ENCODE measurements at regions not wholly inside any gene's neighbourhood (a gene's known extent, or its start where the extent isn't known, plus 50 kb on each side); places are given as distances from the start of the nearest gene placed in this dataset.

DNA sequence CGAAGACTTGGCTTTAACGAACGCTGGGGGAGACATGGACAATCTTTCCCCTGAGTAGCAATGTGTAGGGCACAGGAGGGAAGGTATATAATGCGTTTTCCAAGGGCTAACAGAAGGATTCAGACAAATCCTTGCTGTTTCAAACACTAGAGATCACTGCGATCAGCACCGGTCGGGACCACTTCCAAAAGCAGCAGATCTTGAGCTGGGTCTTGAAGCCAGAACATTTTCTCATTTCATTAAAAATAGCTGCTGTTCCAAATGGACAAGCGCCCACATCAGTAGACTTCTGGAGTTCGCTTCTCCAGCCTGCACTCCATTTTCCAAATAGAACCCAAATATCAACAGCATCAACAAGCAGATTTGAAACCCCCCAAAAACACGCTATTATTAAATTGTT is 65.1 kb upstream of the MAPRE2 start:
- no peak for DNase-seq (ENCODE audit: low spot score in 2 of 2, unreplicated experiment in 2 of 2)
- Mint-ChIP-seq H3K4me3 (peak overlapping the region; percentile 80), H3K4me1 (peaks cover 27% of the 10 kb centered on the region), H3K27ac (peak overlapping the region; percentile 22), H3K9me3 (no peaks in the 10 kb centered on the region), H3K27me3 (ENCODE audit: low read depth) (peaks cover 60% of the 10 kb centered on the region), H3K36me3 (no peaks in the 10 kb centered on the region)
- TF ChIP-seq, protein P1, sequence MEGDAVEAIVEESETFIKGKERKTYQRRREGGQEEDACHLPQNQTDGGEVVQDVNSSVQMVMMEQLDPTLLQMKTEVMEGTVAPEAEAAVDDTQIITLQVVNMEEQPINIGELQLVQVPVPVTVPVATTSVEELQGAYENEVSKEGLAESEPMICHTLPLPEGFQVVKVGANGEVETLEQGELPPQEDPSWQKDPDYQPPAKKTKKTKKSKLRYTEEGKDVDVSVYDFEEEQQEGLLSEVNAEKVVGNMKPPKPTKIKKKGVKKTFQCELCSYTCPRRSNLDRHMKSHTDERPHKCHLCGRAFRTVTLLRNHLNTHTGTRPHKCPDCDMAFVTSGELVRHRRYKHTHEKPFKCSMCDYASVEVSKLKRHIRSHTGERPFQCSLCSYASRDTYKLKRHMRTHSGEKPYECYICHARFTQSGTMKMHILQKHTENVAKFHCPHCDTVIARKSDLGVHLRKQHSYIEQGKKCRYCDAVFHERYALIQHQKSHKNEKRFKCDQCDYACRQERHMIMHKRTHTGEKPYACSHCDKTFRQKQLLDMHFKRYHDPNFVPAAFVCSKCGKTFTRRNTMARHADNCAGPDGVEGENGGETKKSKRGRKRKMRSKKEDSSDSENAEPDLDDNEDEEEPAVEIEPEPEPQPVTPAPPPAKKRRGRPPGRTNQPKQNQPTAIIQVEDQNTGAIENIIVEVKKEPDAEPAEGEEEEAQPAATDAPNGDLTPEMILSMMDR (IDR thresholded peaks at IDR 0.05; ENCODE audit: unreplicated experiment), result no peak

DNA sequence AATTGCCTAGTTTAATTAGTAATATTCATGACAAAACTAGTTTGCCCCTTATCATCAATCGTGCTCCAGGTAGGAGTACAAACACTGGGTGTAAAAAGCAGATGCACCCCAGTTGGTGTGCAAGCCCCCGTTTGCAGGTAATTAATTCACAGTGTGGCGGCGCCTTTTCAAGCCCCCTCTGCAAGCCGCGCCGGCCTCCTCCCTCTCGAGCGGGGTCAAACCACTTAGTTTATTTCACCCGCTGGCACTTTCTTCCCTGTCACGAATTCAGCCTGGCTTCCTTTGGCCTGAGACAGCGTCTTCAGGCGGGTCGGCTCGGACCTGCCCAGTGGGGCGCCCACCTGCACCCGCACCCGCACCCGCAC is 64.7 kb upstream of the MAPRE2 start:
- no peaks in the 10 kb centered on the region for H3K36me3 Mint-ChIP-seq
- H3K27ac Mint-ChIP-seq, result no peak overlapping the region
- DNase-seq (ENCODE audit: low spot score in 2 of 2, unreplicated experiment in 2 of 2), result no peak
- TF ChIP-seq, protein P1 (IDR thresholded peaks at IDR 0.05; ENCODE audit: unreplicated experiment), result no peak
- peak overlapping the region; percentile 80 for H3K4me3 Mint-ChIP-seq
- no peaks in the 10 kb centered on the region for H3K9me3 Mint-ChIP-seq
- H3K27me3 Mint-ChIP-seq (ENCODE audit: low read depth), result peaks cover 58% of the 10 kb centered on the region
- peaks cover 27% of the 10 kb centered on the region for H3K4me1 Mint-ChIP-seq

DNA sequence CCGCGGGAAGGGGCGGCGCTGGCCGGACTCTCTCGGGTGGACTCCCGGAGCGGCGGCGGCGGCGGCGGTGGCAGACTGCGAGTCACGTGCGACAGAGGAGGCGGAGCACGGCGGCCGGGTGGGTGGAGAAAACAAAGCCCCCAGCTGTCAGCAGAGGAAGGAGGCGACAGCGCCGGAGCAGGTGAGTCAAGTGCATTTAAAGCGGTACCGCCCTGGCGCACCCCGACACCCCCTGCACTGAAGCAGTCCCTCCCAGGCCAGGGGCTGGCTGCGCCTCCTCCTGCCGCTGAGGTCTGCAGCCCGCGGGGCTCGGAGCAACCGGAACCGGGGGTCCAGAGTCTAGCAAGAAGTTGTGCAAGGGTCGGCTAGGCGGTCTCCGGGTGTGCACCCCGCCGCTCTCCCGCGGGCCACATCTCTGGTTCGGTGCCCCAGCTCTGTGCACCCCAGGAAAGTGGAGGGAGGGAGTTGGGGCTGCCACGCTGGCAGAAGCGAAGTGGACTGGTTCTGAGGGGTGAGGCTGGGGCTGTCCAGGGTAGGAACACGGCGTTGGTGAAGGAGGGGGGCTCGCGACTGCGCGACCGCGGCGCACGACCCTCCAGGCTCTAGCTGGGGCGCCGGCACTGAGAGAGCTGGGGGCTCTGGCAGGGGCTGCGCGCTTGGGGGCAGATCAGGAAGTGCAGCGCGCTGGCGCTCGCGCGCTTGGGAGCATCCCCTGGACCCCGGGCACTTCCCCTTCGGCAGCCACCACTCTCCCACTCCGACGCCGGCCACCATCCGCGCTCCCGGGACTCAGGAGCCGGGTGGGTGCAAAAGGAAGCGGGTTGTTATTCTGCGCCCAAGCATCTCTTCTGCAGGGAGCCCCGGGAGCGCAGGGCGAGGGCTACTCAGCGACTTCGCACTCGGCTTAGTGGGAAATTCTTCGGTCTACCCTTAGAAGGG is 64.0 kb upstream of the MAPRE2 start:
- TF ChIP-seq, protein P1 (IDR thresholded peaks at IDR 0.05; ENCODE audit: unreplicated experiment), result no peak
- peak overlapping the region; percentile 80 for H3K4me3 Mint-ChIP-seq
- H3K4me1 Mint-ChIP-seq, result peaks cover 27% of the 10 kb centered on the region
- no peaks in the 10 kb centered on the region for H3K9me3 Mint-ChIP-seq
- peak; percentile 60 to 77 for DNase-seq (ENCODE audit: low spot score in 2 of 2, unreplicated experiment in 2 of 2)
- peaks cover 56% of the 10 kb centered on the region for H3K27me3 Mint-ChIP-seq (ENCODE audit: low read depth)
- H3K27ac Mint-ChIP-seq, result peak overlapping the region; percentile 82
- H3K36me3 Mint-ChIP-seq, result no peaks in the 10 kb centered on the region

DNA sequence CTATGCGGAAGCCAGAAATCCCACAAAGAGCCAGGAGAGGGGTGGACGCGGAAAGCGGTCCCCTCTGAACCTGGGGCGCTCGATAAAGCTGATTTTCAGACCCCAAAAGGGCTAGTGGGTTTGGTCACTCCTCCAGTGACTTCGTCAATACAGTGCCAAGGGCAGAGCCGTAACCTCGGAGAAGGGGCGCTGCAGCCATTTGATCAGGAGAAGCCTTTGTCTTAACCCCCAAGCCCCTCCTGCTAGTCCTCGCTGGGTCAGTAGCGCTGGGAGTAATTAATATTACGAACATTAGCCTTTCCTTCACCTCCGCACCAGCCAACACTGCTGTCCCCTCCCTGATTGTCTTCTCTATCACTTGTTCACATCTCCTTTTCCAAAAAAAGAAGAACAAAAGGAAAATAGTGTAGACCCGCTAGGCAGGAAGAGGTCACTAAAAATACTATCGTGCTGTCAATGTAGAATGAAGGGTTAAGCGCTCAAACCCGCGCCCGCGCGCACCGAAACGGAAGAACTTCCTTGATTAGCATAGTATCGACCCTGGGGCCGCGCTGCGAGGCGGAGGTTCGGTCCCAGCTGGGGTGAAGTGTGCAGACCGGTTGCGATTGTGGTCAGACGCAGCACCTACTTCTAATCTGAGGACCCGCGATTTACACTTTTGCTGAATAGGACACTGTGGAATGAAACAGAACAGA is 63.2 kb upstream of the MAPRE2 start:
- H3K27ac Mint-ChIP-seq, result peak overlapping the region; percentile 82
- H3K27me3 Mint-ChIP-seq (ENCODE audit: low read depth), result peaks cover 50% of the 10 kb centered on the region
- no peaks in the 10 kb centered on the region for H3K9me3 Mint-ChIP-seq
- peak overlapping the region; percentile 80 for H3K4me3 Mint-ChIP-seq
- TF ChIP-seq, protein P1 (IDR thresholded peaks at IDR 0.05; ENCODE audit: unreplicated experiment), result no peak
- peaks cover 27% of the 10 kb centered on the region for H3K4me1 Mint-ChIP-seq
- H3K36me3 Mint-ChIP-seq, result no peaks in the 10 kb centered on the region
- DNase-seq (ENCODE audit: low spot score in 2 of 2, unreplicated experiment in 2 of 2), result no peak

DNA sequence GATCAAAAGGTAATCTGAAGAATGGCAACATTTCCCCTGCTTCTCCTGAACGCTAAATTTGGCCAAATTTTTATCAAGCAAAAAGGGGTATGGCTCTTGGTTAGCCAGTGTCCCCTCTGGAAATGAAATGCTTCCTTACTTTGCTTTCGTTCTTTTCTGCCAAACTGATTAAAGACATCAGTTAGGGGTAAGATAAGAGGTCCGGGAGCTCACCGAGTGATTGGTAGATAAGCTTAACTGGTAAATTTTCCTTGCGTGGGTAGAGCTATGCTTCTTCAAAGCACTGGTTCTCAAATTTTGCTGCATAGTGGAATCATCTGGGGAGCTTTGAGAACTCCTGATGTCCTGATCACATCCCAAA is 62.7 kb upstream of the MAPRE2 start:
- peak overlapping the region; percentile 82 for H3K27ac Mint-ChIP-seq
- peaks cover 27% of the 10 kb centered on the region for H3K4me1 Mint-ChIP-seq
- no peaks in the 10 kb centered on the region for H3K36me3 Mint-ChIP-seq
- H3K27me3 Mint-ChIP-seq (ENCODE audit: low read depth), result peaks cover 46% of the 10 kb centered on the region
- DNase-seq (ENCODE audit: low spot score in 2 of 2, unreplicated experiment in 2 of 2), result no peak
- TF ChIP-seq, protein P1 (IDR thresholded peaks at IDR 0.05; ENCODE audit: unreplicated experiment), result no peak
- no peaks in the 10 kb centered on the region for H3K9me3 Mint-ChIP-seq
- peak overlapping the region; percentile 80 for H3K4me3 Mint-ChIP-seq

Data from mesothelial cell of epicardium (in vitro differentiated cells).